Neural cell (in vitro differentiated cells): ENCODE measurements at regions not wholly inside any gene's neighbourhood (a gene's known extent, or its start where the extent isn't known, plus 50 kb on each side); places are given as distances from the start of the nearest gene placed in this dataset.

Source experiments
- H2AFZ ChIP-seq: fragments of 200-600, 300-800 bp; sonication (generic), shearing (Covaris generic); 2 replicates; pipeline ENCODE4 v1.6.0; 2014; ENCODE audit warnings: low read depth, mild to moderate bottlenecking, antibody characterized with exemption, low read length, moderate library complexity
- H3F3A ChIP-seq: fragments of 200-600 bp; shearing (Covaris generic); 2 replicates; pipeline ENCODE4 v1.6.1; 2016; ENCODE audit warnings: mild to moderate bottlenecking, moderate library complexity, mixed read lengths, antibody characterized with exemption, low read length; ENCODE audit not compliant: insufficient read depth, poor library complexity, severe bottlenecking
- H3K27ac ChIP-seq: fragments of 200-600, 300-800 bp; sonication (generic), shearing (Covaris generic); 2 replicates; pipeline ENCODE4 v1.5.1; 2014; ENCODE audit warnings: mild to moderate bottlenecking, low read length, moderate library complexity
- H3K27me3 ChIP-seq: fragments of 300-800, 200-600 bp; sonication (generic), shearing (Covaris generic); 2 replicates; pipeline ENCODE4 v1.6.0; 2014; ENCODE audit warnings: mild to moderate bottlenecking, low read depth, low read length, moderate library complexity; ENCODE audit not compliant: insufficient read depth
- H3K36me3 ChIP-seq: fragments of 300-800, 200-600 bp; sonication (generic), shearing (Covaris generic); 2 replicates; pipeline ENCODE4 v1.5.1; 2014; ENCODE audit warnings: mild to moderate bottlenecking, antibody characterized with exemption, low read length, moderate library complexity; ENCODE audit not compliant: insufficient read depth
- H3K4me2 ChIP-seq: fragments of 300-800, 200-600 bp; sonication (generic), shearing (Covaris generic); 2 replicates; pipeline ENCODE4 v1.6.0; 2014; ENCODE audit warnings: mild to moderate bottlenecking, low read length
- H3K4me3 ChIP-seq: fragments of 300-800, 200-600 bp; sonication (generic), shearing (Covaris generic); 2 replicates; pipeline ENCODE4 v1.5.1; 2014; ENCODE audit warnings: mild to moderate bottlenecking, low read length, moderate library complexity
- H3K79me2 ChIP-seq: fragments of 200-600 bp; shearing (Covaris generic); replicated peaks from 2 replicates; pipeline ENCODE4 v1.6.0; 2014; ENCODE audit warnings: mild to moderate bottlenecking, low read length, moderate library complexity; ENCODE audit not compliant: insufficient read depth
- H3K9ac ChIP-seq: fragments of 300-800, 200-600 bp; sonication (generic), shearing (Covaris generic); 2 replicates; pipeline ENCODE4 v1.6.1; 2016; ENCODE audit warnings: mild to moderate bottlenecking, low read length, mixed read lengths
- H3K9me2 ChIP-seq: fragments of 200-600 bp; shearing (Covaris generic); 2 replicates; pipeline ENCODE4 v1.6.1; 2016; ENCODE audit warnings: mild to moderate bottlenecking, low read length, mixed read lengths; ENCODE audit not compliant: insufficient read depth
- H3K9me3 ChIP-seq: fragments of 200-600, 300-800 bp; sonication (generic), shearing (Covaris generic); 2 replicates; pipeline ENCODE4 v1.6.1; 2016; ENCODE audit warnings: mild to moderate bottlenecking, mixed run types, low read length, moderate library complexity, mixed read lengths
- H4K20me1 ChIP-seq: fragments of 200-600 bp; shearing (Covaris generic); 2 replicates; pipeline ENCODE4 v1.6.1; 2016; ENCODE audit warnings: mild to moderate bottlenecking, mixed run types; ENCODE audit not compliant: insufficient read depth
- EP300 ChIP-seq: fragments of 450-650 bp; conservative IDR thresholded peaks from 2 replicates; pipeline ENCODE4 v1.6.1; 2014; ENCODE audit warnings: antibody characterized with exemption, mild to moderate bottlenecking, moderate library complexity; ENCODE audit not compliant: poor library complexity, severe bottlenecking
- EZH2 ChIP-seq: fragments of 200-600, 300-800 bp; shearing (Covaris generic), sonication (generic); IDR thresholded peaks from 2 replicates; pipeline ENCODE4 v1.6.1; 2014; ENCODE audit warnings: antibody characterized with exemption, low read length, borderline replicate concordance, mild to moderate bottlenecking; ENCODE audit not compliant: insufficient read depth, poor library complexity, severe bottlenecking
- MXI1 ChIP-seq: fragments of 450-650 bp; conservative IDR thresholded peaks from 2 replicates; pipeline ENCODE4 v1.6.1; 2014; ENCODE audit warnings: antibody characterized with exemption, mild to moderate bottlenecking; ENCODE audit not compliant: poor library complexity, severe bottlenecking
- POLR2AphosphoS5 ChIP-seq: IDR thresholded peaks from 2 replicates; pipeline ENCODE4 v1.6.1; 2012
- RAD21 ChIP-seq: fragments of 450-650 bp; conservative IDR thresholded peaks from 2 replicates; pipeline ENCODE4 v1.6.1; 2014; ENCODE audit warnings: antibody characterized with exemption, mild to moderate bottlenecking, moderate library complexity
- SMC3 ChIP-seq: fragments of 450-650 bp; conservative IDR thresholded peaks from 2 replicates; pipeline ENCODE4 v1.6.1; 2014; ENCODE audit warnings: antibody characterized with exemption, mild to moderate bottlenecking, moderate library complexity; ENCODE audit not compliant: poor library complexity
- TAF1 ChIP-seq: IDR thresholded peaks from 2 replicates; pipeline ENCODE4 v1.6.1; 2012; ENCODE audit warnings: low read depth
- TF ChIP-seq, protein P1 (sequence below): fragments of 450-650 bp; IDR thresholded peaks from 2 replicates; pipeline ENCODE4 v1.5.1; 2014; ENCODE audit warnings: antibody characterized with exemption, mild to moderate bottlenecking, moderate library complexity; ENCODE audit not compliant: poor library complexity, severe bottlenecking
- TF ChIP-seq, protein P2 (sequence below): IDR thresholded peaks from 2 replicates; pipeline ENCODE4 v1.6.1; 2012; ENCODE audit warnings: borderline replicate concordance

DNA sequence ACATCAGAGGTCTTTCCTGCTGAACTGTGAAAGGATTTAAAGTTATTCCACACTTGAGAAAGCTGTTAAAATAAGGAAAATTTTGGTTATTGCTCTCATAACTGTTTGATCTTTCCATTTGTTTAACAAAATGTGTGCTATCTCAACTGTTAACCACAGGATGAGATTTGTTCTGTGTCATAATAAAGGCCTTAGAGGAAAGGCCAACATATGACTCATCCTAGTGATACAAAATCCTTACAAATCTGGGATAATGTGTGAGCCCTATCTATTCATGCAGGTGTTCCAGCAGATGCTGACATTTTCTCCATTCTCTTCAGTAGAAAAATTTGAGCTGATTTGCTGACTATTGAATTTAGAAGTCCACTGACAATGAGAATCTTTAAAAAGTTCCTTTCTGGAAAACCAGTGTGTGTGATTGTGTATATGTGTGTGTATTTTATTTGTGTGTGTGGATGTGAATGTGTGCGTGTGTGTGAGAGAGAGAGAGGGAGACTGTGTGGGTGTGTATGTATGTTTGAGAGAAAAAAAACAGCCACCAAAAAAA lies 1111.9 kb upstream of the GYPC start:
- no peaks in the 10 kb centered on the region for H3K36me3 ChIP-seq
- no peak overlapping the region for H3K4me3 ChIP-seq
- H3K9me3 ChIP-seq = no peaks in the 10 kb centered on the region
- no peaks in the 10 kb centered on the region for H3K27me3 ChIP-seq
- no peak overlapping the region for H3K9ac ChIP-seq
- H4K20me1 ChIP-seq = no peaks in the 10 kb centered on the region
- no peak overlapping the region for H3K4me2 ChIP-seq
- H3K79me2 ChIP-seq = no peaks in the 10 kb centered on the region
- TF ChIP-seq EP300 (no peak), RAD21 (no peak), SMC3 (no peak), TAF1 (no peak), MXI1 (no peak), EZH2 (no peak), POLR2AphosphoS5 (no peak)
- TF ChIP-seq, protein P1, sequence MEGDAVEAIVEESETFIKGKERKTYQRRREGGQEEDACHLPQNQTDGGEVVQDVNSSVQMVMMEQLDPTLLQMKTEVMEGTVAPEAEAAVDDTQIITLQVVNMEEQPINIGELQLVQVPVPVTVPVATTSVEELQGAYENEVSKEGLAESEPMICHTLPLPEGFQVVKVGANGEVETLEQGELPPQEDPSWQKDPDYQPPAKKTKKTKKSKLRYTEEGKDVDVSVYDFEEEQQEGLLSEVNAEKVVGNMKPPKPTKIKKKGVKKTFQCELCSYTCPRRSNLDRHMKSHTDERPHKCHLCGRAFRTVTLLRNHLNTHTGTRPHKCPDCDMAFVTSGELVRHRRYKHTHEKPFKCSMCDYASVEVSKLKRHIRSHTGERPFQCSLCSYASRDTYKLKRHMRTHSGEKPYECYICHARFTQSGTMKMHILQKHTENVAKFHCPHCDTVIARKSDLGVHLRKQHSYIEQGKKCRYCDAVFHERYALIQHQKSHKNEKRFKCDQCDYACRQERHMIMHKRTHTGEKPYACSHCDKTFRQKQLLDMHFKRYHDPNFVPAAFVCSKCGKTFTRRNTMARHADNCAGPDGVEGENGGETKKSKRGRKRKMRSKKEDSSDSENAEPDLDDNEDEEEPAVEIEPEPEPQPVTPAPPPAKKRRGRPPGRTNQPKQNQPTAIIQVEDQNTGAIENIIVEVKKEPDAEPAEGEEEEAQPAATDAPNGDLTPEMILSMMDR = no peak
- TF ChIP-seq, protein P2, sequence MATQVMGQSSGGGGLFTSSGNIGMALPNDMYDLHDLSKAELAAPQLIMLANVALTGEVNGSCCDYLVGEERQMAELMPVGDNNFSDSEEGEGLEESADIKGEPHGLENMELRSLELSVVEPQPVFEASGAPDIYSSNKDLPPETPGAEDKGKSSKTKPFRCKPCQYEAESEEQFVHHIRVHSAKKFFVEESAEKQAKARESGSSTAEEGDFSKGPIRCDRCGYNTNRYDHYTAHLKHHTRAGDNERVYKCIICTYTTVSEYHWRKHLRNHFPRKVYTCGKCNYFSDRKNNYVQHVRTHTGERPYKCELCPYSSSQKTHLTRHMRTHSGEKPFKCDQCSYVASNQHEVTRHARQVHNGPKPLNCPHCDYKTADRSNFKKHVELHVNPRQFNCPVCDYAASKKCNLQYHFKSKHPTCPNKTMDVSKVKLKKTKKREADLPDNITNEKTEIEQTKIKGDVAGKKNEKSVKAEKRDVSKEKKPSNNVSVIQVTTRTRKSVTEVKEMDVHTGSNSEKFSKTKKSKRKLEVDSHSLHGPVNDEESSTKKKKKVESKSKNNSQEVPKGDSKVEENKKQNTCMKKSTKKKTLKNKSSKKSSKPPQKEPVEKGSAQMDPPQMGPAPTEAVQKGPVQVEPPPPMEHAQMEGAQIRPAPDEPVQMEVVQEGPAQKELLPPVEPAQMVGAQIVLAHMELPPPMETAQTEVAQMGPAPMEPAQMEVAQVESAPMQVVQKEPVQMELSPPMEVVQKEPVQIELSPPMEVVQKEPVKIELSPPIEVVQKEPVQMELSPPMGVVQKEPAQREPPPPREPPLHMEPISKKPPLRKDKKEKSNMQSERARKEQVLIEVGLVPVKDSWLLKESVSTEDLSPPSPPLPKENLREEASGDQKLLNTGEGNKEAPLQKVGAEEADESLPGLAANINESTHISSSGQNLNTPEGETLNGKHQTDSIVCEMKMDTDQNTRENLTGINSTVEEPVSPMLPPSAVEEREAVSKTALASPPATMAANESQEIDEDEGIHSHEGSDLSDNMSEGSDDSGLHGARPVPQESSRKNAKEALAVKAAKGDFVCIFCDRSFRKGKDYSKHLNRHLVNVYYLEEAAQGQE = no peak
- H2AFZ ChIP-seq = no peak overlapping the region
- no peak overlapping the region for H3K27ac ChIP-seq
- H3K9me2 ChIP-seq = no peaks in the 10 kb centered on the region
- no peaks in the 10 kb centered on the region for H3F3A ChIP-seq

DNA sequence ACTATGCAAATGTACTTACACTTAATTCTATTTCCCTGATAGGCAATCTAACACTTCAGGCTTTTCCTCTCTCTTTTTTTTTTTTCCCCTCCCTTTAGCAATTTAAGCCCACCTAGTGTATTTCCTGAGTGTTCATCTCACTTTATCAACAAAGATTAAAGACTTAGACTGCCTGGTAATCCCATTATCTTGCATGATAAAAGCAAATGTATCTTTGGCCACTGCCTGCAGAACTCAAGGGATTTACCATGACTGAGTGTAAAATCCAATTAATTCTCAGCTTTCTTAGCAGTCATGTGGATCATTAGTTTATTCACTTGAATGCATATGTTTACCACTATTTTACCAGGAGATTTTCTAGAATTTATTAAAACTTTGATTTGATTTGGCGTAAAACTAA lies 1102.2 kb upstream of the GYPC start:
- Histone ChIP-seq H3K27me3 (no peaks in the 10 kb centered on the region), H3F3A (no peaks in the 10 kb centered on the region), H2AFZ (no peak overlapping the region), H3K4me3 (no peak overlapping the region), H3K36me3 (no peaks in the 10 kb centered on the region), H3K79me2 (no peaks in the 10 kb centered on the region), H3K9me3 (no peaks in the 10 kb centered on the region), H3K27ac (no peak overlapping the region), H4K20me1 (no peaks in the 10 kb centered on the region), H3K9me2 (no peaks in the 10 kb centered on the region), H3K9ac (no peak overlapping the region), H3K4me2 (no peak overlapping the region)
- TF ChIP-seq POLR2AphosphoS5 = no peak
- TF ChIP-seq, protein P1 = no peak
- no peak for TF ChIP-seq TAF1
- no peak for TF ChIP-seq EP300
- no peak for TF ChIP-seq MXI1
- no peak for TF ChIP-seq RAD21
- TF ChIP-seq EZH2 = no peak
- TF ChIP-seq, protein P2 = no peak
- no peak for TF ChIP-seq SMC3
